Activated naive CD4-positive, alpha-beta T cell treated with anti-CD3 and anti-CD28 coated beads for 36 hours (primary cell): ENCODE measurements at regions not wholly inside any gene's neighbourhood (a gene's known extent, or its start where the extent isn't known, plus 50 kb on each side); places are given as distances from the start of the nearest gene placed in this dataset.
"Not testable (repeated sequence)": the region's sequence is repeated elsewhere in the genome, so short reads cannot be mapped to it uniquely, and the experiment has no call there.

ENCODE experiments used
- CTCF ChIA-PET: fragments of 350-600 bp; sonication (Branson Sonifier 250); formaldehyde crosslinking; loops from one replicate; lab custom pipeline; 2021; ENCODE audit warnings: antibody characterized with exemption; lab: Charles Lee
- DNase-seq: peaks from one replicate; pipeline ENCODE4 v3.0.0-alpha.2; 2020
- H3K27ac Mint-ChIP-seq: one replicate; pipeline ENCODE4 v1.8.0; 2021; ENCODE audit warnings: mild to moderate bottlenecking, mixed read lengths
- H3K27me3 Mint-ChIP-seq: one replicate; pipeline ENCODE4 v1.8.0; 2021; ENCODE audit warnings: low read depth, mixed read lengths
- H3K36me3 Mint-ChIP-seq: one replicate; pipeline ENCODE4 v1.8.0; 2021; ENCODE audit warnings: low read depth, mixed read lengths
- H3K4me1 Mint-ChIP-seq: one replicate; pipeline ENCODE4 v1.8.0; 2021; ENCODE audit warnings: low read depth, mixed read lengths
- H3K4me3 Mint-ChIP-seq: one replicate; pipeline ENCODE4 v1.8.0; 2021; ENCODE audit warnings: mild to moderate bottlenecking, moderate library complexity, mixed read lengths
- H3K9me3 Mint-ChIP-seq: one replicate; pipeline ENCODE4 v1.8.0; 2021; ENCODE audit warnings: mixed read lengths
- intact Hi-C: fragments of 100-400 bp; cut with micrococcal nuclease; formaldehyde crosslinking; loops from one replicate; pipeline ENCODE4 v1.15.1; 2023

DNA sequence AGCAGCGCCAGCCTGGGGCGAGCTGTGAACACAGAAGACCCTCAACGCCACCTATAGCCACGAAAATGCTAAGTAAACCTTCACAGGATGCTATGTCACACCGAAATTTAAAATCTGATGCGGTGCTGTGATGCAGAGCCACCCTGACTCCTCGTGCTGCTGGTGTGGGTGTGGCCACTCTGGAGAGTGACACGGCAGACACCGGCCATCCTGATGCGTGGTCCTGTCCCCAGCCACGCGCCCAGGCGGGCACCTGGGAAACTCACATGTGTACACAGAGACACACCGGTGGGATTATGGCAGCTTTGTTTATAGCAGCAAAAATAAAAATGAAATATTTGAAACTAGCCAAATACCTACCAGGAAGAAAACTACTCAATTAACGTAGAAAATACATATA lies 138.3 kb upstream of the SFSWAP start:
- H3K36me3 Mint-ChIP-seq, result no peaks in the 10 kb centered on the region
- H3K27ac Mint-ChIP-seq, result no peak overlapping the region
- no peaks in the 10 kb centered on the region for H3K4me1 Mint-ChIP-seq
- H3K9me3 Mint-ChIP-seq, result no peaks in the 10 kb centered on the region
- no peak overlapping the region for H3K4me3 Mint-ChIP-seq
- intact Hi-C loops, result no loop called here
- H3K27me3 Mint-ChIP-seq, result no peaks in the 10 kb centered on the region
- CTCF ChIA-PET, result no interaction called here
- no peak for DNase-seq

DNA sequence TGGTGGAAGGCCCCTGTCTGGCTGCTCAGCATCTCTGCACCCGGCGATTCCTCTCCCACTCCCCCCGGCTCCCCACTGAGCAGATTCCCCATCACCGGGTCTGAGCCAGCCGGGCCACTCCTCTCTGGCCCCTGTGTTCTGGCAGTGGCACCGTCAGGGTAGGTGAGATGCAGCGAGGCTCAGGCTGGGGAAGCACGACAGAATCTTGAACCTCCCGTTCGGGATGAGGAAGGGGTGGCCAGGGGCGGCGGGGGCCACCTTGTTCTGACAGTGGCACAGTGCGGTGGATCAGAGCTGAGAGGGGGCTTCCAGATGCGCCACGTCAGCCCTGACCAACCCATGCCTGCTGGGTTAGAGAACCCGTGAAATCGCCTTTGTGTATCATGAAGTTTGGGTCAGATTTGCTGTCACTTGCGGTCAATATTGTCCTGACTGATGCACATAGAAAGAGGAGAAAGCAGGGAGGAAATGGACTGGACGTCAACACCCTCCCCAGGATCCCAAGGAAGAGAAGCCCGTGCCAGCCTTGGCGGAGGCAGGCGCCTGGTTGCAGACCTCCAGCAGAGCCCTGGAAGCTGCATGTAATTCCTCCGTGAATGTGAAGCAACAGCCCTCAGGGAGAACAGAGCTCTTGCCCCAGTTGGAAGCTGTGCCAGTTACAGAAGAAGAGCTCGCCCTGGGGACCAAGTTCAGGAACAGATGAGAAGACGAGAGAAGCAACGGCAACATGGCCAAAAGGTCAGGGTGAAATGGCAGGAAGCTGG lies 137.1 kb upstream of the SFSWAP start:
- no peak overlapping the region for H3K27ac Mint-ChIP-seq
- intact Hi-C loops, result no loop called here
- H3K36me3 Mint-ChIP-seq, result no peaks in the 10 kb centered on the region
- no peak for DNase-seq
- no peak overlapping the region for H3K4me3 Mint-ChIP-seq
- CTCF ChIA-PET, result no interaction called here
- no peaks in the 10 kb centered on the region for H3K4me1 Mint-ChIP-seq
- H3K9me3 Mint-ChIP-seq, result no peaks in the 10 kb centered on the region
- peaks cover 3% of the 10 kb centered on the region for H3K27me3 Mint-ChIP-seq

DNA sequence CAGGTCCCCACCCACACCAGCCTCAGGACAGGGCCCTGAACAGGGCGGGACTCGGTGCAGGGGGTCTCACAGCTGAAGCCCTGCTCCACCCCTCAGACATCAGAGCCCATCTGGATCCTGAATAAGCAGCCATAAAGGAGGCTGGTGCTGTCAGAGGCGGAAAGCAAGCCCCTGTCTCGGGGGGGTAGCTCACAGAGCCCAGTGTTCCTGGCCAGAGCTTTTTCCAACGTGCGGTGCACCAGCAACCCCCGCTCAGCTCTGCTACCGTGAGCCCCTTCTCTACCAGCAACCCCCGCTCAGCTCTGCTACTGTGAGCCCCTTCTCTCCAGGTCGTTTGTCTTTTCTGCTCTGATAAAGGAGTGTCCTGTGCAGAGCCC lies 136.5 kb upstream of the SFSWAP start:
- no peaks in the 10 kb centered on the region for H3K9me3 Mint-ChIP-seq
- intact Hi-C loops, result no loop called here
- no peak for DNase-seq
- no peak overlapping the region for H3K4me3 Mint-ChIP-seq
- no peaks in the 10 kb centered on the region for H3K36me3 Mint-ChIP-seq
- peaks cover 3% of the 10 kb centered on the region for H3K27me3 Mint-ChIP-seq
- no peak overlapping the region for H3K27ac Mint-ChIP-seq
- H3K4me1 Mint-ChIP-seq, result no peaks in the 10 kb centered on the region
- CTCF ChIA-PET, result no interaction called here

DNA sequence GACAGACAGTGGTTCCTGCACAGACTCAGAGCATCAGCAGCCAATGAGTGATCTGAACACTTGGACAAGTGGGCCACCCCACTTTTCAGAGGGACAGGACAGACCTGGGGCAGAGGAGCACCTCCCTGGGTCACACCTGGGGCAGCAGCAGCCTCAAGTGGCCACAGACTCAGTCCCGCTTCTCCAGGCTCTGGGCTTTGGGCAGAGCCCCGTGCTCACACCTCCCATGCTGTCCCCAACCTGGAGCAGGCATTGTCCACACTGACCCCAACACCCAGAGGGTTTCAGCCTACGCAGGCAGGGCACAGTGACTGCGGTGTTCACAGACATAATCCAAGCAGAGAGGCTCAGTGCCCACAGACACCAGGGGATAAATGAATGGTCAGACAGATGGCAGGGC lies 135.5 kb upstream of the SFSWAP start:
- H3K4me3 Mint-ChIP-seq, result no peak overlapping the region
- no peaks in the 10 kb centered on the region for H3K4me1 Mint-ChIP-seq
- CTCF ChIA-PET, result no interaction called here
- no peak overlapping the region for H3K27ac Mint-ChIP-seq
- H3K27me3 Mint-ChIP-seq, result peaks cover 3% of the 10 kb centered on the region
- intact Hi-C loops, result no loop called here
- no peaks in the 10 kb centered on the region for H3K36me3 Mint-ChIP-seq
- no peak for DNase-seq
- H3K9me3 Mint-ChIP-seq, result no peaks in the 10 kb centered on the region

DNA sequence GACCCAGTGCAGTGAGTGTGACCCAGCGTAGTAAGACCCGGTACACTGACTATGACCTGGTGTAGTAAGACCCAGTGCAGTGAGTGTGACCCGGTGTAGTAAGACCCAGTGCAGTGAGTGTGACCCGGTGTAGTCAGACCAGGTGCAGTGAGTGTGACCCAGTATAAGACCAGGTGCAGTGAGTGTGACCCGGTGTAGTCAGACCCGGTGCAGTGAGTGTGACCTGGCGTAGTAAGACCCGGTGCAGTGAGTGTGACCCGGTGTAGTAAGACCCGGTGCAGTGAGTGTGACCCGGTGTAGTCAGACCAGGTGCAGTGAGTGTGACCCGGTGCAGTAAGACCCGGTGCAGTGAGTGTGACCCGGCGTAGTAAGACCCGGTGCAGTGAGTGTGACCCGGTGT lies 134.2 kb upstream of the SFSWAP start:
- H3K9me3 Mint-ChIP-seq, H3K27ac Mint-ChIP-seq, H3K27me3 Mint-ChIP-seq, DNase-seq, H3K36me3 Mint-ChIP-seq, H3K4me1 Mint-ChIP-seq, H3K4me3 Mint-ChIP-seq, CTCF ChIA-PET, intact Hi-C loops: not testable (repeated sequence)

DNA sequence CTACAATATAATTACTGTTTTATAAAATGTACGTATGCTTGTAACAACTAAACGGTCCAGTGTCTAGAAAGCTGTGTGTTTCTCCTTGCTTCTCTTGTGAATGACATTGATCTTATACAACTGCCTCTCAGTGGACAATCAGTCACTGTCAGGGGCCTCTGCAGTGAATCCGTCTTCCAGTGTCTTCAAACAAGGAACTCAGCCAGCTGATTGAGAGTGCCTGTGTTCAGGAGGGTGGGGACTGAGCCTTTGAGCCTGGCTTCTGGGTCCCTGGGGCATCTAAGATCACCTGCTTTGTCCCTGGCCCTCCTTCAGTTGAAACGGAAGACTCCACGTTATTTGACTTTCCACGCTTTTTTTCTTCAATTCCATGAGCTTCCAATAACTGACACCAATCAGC lies 133.1 kb upstream of the SFSWAP start:
- H3K4me1 Mint-ChIP-seq, result no peaks in the 10 kb centered on the region
- no peak overlapping the region for H3K4me3 Mint-ChIP-seq
- CTCF ChIA-PET, result no interaction called here
- no peak overlapping the region for H3K27ac Mint-ChIP-seq
- H3K36me3 Mint-ChIP-seq, result no peaks in the 10 kb centered on the region
- H3K9me3 Mint-ChIP-seq, result no peaks in the 10 kb centered on the region
- H3K27me3 Mint-ChIP-seq, result peaks cover 3% of the 10 kb centered on the region
- intact Hi-C loops, result no loop called here
- no peak for DNase-seq

DNA sequence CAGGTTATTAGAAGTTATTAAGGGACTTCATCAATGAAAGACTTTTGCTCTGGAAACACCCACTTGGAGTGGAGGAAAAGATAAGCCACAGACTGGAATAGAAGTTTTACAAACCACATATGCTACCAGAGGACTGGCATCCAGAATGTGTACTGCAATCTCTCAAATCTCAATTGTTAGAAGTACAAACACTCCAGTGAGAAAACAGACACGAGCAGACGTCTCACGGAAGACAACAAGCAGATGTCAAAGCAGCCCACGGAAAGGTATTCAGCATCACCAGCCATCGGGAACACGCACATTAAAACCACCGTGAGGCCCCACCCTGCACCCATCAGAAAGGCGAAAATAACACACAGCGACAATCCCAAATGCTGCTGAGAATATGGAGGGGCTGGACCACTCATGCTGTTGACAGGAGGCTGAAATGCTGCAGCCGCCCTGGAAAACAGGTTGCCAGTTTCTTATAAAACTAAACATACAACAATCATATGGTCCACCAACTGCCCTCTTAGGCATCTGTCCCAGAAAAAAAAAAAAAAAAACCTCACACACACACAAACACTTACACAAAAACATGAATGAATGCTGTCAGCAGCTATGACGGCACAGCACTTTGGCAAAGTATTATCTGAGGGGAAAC lies 131.9 kb upstream of the SFSWAP start:
- Mint-ChIP-seq H3K36me3 (no peaks in the 10 kb centered on the region), H3K4me3 (no peak overlapping the region), H3K27ac (no peak overlapping the region), H3K4me1 (no peaks in the 10 kb centered on the region), H3K27me3 (peaks cover 3% of the 10 kb centered on the region), H3K9me3 (no peaks in the 10 kb centered on the region)
- DNase-seq, result no peak
- intact Hi-C loops, result no loop called here
- CTCF ChIA-PET, result no interaction called here

DNA sequence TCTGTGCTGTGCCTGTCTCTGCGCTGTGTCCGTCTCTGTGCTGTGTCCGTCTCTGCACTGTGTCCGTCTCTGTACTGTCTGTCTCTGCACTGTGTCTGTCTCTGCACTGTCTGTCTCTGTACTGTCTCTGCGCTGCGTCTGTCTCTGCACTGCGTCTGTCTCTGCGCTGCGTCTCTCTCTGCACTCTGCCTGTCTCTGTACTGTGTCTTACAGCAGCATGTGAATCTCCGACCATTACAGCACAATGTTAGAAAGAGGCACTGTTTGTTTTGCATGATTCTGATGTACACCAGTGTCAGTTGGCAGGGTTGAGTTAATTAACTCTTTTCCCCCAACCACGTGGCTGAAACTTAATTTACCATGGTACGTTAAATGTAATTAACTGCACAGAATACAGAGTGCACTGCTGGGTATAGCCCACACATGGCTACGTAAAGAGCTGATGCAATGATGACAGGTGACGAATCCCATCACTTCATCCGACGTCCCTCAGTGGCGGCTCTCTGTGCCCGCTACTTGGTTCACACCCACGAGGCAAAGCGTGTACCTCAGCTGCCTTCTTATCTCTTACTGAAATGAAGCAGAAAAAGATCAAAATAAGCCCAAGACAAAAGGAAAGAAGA lies 127.7 kb upstream of the SFSWAP start:
- Mint-ChIP-seq H3K9me3 (peaks cover 4% of the 10 kb centered on the region), H3K27ac (no peak overlapping the region), H3K4me1 (no peaks in the 10 kb centered on the region), H3K4me3 (no peak overlapping the region), H3K27me3 (no peaks in the 10 kb centered on the region), H3K36me3 (no peaks in the 10 kb centered on the region)
- CTCF ChIA-PET, result no interaction called here
- no peak for DNase-seq
- intact Hi-C loops, result no loop called here

DNA sequence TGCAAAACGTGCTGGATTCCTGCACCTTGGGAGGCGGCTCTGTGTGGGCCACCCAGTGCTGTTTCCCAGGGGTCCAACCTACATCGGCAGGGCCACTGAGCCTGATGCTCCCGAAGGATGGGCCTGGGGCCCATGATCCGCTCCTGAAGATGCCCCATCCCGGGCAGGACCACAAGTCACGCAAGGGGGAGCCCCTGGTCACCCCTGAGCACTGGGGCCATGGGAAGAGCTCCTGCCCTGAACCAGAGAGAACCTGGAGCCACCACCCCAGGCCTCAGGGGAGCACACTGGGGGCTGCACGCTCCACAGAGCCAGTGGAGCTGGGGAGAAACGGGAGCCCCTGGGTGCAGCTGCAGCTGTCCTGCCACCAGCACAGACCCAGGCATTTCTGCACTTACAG lies 124.6 kb upstream of the SFSWAP start:
- no peaks in the 10 kb centered on the region for H3K4me1 Mint-ChIP-seq
- CTCF ChIA-PET, result no interaction called here
- peaks cover 4% of the 10 kb centered on the region for H3K9me3 Mint-ChIP-seq

DNA sequence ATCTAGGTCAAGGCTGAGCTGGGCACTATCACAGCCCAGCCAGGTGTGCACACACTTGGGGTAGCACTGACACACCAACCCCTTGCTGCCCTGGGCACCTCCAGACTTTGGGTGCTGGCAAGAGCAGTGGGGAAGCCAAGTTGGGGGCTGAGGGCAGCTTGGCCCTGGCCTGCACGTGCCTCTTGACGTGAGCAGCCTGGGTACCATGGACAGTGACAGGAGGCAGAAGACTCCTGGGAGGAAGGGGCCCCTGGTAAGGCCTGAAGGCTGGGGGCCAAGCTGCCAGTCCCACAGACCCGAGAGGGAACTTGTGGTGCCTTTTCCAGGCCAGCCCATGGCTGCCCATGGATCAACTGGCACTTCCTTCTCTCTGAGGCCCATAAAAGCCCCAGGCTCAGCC lies 124.1 kb upstream of the SFSWAP start:
- no peak overlapping the region for H3K4me3 Mint-ChIP-seq

More for the DNA sequence above, 124.6 kb upstream of the SFSWAP start:
- no peak overlapping the region for H3K4me3 Mint-ChIP-seq
- no peak overlapping the region for H3K27ac Mint-ChIP-seq
- intact Hi-C loops, result no loop called here
- H3K36me3 Mint-ChIP-seq, result no peaks in the 10 kb centered on the region
- no peak for DNase-seq
- H3K27me3 Mint-ChIP-seq, result no peaks in the 10 kb centered on the region

DNA sequence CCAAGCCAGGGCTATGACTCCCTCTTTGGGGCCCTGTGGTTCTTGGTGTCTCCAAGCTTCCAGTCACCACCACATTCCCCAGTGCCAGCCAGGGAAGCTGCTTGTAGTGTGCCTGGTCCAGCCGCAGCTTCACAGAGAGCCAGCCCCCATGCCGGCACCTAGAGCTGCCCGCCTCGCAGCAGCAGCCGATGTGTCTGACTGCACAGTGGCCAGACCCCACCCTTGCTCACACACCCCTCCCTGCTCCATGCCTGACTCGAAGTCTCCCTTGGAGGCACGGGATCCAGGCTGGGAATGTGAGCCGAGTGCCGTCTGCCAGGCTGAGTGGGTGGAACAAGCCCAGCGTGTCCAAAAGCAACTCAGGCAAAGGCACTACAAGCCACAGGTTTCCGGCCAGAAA lies 123.3 kb upstream of the SFSWAP start:
- H3K9me3 Mint-ChIP-seq, result peaks cover 4% of the 10 kb centered on the region
- CTCF ChIA-PET, result no interaction called here
- DNase-seq, result no peak
- intact Hi-C loops, result no loop called here
- no peaks in the 10 kb centered on the region for H3K4me1 Mint-ChIP-seq
- H3K27ac Mint-ChIP-seq, result no peak overlapping the region
- no peaks in the 10 kb centered on the region for H3K36me3 Mint-ChIP-seq
- no peak overlapping the region for H3K4me3 Mint-ChIP-seq
- H3K27me3 Mint-ChIP-seq, result no peaks in the 10 kb centered on the region

More for the DNA sequence above, 124.1 kb upstream of the SFSWAP start:
- H3K27ac Mint-ChIP-seq, result no peak overlapping the region
- no peaks in the 10 kb centered on the region for H3K36me3 Mint-ChIP-seq
- intact Hi-C loops, result no loop called here
- CTCF ChIA-PET, result no interaction called here
- no peak for DNase-seq
- peaks cover 4% of the 10 kb centered on the region for H3K9me3 Mint-ChIP-seq
- no peaks in the 10 kb centered on the region for H3K27me3 Mint-ChIP-seq
- H3K4me1 Mint-ChIP-seq, result no peaks in the 10 kb centered on the region

DNA sequence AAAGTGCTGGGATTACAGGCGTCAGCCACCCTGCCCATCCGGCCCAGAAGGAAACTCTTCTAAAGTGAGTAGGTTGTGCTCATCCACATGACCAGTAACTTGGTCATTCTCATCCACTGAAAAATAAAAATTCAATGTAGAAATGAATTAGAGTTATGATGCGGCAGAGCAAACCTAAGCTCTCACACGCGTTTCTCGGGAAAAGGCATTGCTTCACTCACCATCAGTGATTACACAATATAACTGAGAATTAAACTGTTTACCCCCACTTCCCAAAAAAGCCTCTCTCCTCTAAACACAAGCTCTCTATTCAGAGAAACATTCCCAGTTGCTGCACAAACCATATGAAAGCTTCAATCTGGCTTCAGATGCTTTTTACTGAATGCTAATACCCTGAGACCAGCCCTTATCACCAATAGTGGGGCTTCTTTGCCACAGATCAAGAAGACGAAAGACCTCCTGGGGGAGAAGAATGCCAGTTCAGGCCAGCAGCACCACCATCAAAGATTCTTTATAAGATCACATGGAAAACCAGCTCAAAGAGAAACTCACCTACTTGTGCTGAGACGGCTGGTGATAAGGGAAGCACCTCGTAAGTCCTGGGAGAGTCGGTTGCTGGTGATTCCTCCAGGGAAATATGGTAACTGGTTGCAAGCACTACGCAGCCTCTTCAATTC lies 121.5 kb upstream of the SFSWAP start:
- Mint-ChIP-seq H3K27me3 (no peaks in the 10 kb centered on the region), H3K4me3 (no peak overlapping the region), H3K27ac (no peak overlapping the region), H3K4me1 (peaks cover 9% of the 10 kb centered on the region), H3K36me3 (no peaks in the 10 kb centered on the region), H3K9me3 (peaks cover 4% of the 10 kb centered on the region)
- CTCF ChIA-PET, result no interaction called here
- DNase-seq, result no peak
- intact Hi-C loops, result no loop called here
